Tongue (tissue), 1 donor: ENCODE measurements at regions not wholly inside any gene's neighbourhood (a gene's known extent, or its start where the extent isn't known, plus 50 kb on each side); places are given as distances from the start of the nearest gene placed in this dataset.
A peak's percentile ranks its signal among the peaks of the same experiment; 100 is the strongest.

Experiments
- DNase-seq: peaks from one replicate; pipeline ENCODE4 v3.0.0-alpha.2; 2015

DNA sequence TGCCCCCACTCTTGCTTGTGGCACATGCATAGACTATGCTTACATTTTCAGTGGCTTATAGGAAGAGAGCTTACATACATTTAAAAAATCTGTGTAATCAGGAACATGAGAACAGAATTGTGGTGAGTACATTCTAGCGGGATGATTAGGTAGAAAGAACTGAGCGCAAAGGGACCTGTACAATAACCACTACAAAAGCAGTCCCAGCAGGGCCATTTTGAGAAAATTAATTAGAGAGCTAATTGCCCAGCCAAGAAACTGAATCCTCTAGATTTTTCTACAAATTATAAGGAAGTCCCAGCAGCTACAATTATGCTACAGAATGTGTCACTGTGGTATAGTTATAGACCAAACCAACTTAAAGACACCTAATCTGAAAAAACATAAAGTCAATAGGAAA is 105.6 kb upstream of the TNFAIP3 start:
- DNase-seq, result no peak

- DNase-seq, result no peak
These were observed 104.6 kb upstream of the TNFAIP3 start for GRCh38 chr6:137762168-137763090.

GRCh38 chr6:137763436-137763835 is 103.6 kb upstream of the TNFAIP3 start:
- no peak for DNase-seq

DNA sequence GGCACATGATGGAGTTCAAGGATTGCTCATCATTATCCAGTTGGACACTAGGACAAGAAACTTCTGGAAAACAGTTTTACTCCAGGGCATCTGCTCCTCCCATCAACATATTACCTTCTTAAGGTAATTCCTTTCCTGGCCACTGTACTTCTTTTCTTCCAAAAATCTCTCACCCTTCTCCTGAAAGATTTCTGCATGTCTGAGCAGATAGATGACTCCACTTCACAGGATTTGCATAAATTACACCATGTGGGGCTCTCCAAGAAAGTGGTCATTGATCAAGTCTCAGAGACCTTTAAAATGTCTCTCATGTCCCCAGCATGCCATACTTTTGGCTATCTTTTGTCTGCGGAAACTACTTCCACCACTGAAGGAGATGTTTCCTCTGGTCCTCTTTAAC is 103.2 kb upstream of the TNFAIP3 start:
- no peak for DNase-seq

- no peak for DNase-seq
These were observed 102.6 kb upstream of the TNFAIP3 start for GRCh38 chr6:137764464-137764863.

- DNase-seq, result no peak
These were observed 102.0 kb upstream of the TNFAIP3 start for GRCh38 chr6:137765059-137765458.

DNA sequence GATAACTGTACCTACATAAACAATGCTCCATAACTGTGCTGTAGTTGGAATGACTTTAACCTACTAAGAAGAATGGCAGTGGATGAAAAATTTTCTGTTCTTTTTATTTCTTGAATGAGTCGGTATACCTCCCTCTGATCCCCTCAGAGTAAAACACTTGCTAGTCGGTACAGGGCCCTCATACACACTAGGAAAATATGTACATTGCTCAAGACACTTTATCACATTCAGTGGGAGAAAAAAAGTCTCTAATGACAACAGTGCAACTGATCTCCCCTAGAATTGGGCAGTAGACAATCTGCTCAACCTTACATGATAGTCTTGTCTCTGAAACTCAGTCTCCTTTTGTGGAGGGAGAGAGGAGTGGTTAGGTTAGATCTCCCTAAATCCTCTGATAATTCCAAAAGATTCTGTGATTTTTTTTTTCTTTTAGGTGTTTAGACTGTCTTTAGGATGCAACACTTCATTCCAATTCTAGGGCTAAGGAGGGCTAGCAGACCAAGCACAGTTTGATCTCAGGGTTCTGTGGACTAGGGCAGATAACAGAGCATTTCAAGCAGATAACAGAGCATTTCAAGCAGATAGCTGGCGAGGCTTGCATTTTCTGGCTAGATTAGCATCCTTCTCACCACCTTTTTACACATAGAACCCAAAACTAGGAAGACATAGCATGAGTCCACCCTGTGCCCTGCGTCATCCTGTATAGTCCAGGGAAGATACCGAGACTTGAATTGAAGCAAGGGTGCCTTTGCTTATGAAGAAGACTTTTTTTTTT is 100.3 kb upstream of the TNFAIP3 start:
- DNase-seq, result no peak

GRCh38 chr6:137767465-137767864 is 99.6 kb upstream of the TNFAIP3 start:
- no peak for DNase-seq

GRCh38 chr6:137767911-137768690 is 99.0 kb upstream of the TNFAIP3 start:
- DNase-seq, result no peak

DNA sequence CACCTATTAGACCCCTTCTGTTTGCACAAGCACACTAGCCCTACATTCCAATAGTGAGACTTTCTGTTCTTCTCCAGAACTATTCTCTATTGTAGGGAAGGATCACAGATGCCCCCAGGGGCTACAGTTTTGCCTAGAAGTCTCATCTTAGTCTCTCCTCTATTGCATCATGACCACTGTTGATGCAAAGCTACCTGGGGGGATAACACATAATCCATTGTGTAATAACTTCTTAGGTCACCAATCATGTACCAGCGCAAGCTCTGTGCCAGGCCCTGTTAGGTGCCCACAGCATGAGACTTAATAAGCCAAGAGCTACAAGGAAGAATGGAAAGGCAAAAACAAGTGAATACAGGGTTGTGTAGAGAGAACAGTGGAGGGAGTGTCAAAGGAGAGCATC is 98.1 kb upstream of the TNFAIP3 start:
- DNase-seq, result no peak

- DNase-seq, result no peak
These were observed 97.2 kb upstream of the TNFAIP3 start for GRCh38 chr6:137769797-137770362.

DNA sequence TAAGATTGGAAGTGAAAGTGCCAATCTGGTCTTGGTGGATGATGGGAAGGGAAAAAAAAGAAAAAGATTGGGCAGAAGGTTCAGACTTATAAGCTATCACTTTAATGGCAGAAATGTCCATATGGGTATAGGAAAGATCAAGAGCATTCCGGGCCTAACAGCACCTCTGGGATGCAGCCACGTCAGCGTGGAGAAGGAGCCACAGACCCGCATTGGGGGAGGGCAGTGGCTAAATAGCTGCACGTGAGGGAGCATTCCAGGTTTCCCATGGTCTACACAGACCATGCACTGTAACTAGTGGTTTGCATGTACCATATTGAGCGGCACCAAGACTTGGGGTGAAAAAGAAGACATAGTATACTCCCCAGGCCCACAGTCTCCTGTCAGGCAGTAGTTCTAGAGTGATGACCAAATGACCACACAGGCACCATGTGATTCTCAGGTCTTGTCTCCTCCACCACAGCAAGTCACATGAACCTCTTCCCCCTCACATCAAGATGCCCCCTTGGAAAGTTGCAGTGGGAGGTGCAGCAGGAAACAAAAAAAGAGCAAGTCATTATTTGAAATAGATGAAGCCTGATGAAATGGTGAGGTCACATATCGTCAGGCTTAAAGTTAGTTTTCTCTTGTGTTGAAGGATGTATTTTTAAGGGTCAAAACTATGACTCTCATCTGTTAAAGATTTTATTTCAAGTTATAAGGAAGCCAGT is 94.4 kb upstream of the TNFAIP3 start:
- no peak for DNase-seq

DNA sequence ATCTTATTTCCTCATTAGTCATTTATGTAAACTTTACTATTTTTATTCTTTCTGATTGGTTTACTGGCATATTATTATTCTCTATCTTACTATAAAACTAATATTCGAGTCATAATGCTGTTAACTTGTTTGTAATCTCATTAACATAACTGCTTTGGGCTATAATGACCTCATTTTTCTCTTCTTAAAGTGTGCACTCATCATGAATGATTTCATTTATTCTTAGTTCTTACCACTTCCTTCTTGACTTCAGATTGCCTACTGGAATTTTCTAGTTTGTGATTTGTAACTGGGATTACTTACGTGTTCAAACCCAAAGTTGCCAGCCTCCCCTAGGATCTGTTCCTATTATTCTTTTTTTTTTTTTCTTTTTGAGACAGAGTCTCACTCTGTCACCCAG is 91.8 kb upstream of the TNFAIP3 start:
- DNase-seq, result no peak

DNA sequence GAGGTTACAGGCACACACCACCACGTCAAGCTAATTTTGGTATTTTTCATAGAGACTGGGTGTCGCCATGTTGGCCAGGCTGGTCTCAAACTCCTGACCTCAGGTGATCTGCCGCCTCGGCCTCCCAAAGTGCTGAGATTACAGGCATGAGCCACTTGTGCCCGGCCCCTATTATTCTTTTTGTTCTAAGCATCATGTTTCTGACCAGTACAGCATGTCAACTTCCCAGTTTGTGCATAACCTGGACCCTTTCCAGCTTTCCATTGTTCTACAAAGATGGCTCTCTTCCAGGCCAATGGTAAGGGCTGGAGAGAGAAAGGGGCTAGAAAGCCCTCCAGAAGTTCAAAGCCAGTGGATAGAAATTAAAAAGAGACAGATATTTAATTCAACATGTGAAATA is 91.3 kb upstream of the TNFAIP3 start:
- peak; percentile 19 for DNase-seq

- DNase-seq, result no peak
These were observed 90.8 kb upstream of the TNFAIP3 start for GRCh38 chr6:137776256-137776655.

DNA sequence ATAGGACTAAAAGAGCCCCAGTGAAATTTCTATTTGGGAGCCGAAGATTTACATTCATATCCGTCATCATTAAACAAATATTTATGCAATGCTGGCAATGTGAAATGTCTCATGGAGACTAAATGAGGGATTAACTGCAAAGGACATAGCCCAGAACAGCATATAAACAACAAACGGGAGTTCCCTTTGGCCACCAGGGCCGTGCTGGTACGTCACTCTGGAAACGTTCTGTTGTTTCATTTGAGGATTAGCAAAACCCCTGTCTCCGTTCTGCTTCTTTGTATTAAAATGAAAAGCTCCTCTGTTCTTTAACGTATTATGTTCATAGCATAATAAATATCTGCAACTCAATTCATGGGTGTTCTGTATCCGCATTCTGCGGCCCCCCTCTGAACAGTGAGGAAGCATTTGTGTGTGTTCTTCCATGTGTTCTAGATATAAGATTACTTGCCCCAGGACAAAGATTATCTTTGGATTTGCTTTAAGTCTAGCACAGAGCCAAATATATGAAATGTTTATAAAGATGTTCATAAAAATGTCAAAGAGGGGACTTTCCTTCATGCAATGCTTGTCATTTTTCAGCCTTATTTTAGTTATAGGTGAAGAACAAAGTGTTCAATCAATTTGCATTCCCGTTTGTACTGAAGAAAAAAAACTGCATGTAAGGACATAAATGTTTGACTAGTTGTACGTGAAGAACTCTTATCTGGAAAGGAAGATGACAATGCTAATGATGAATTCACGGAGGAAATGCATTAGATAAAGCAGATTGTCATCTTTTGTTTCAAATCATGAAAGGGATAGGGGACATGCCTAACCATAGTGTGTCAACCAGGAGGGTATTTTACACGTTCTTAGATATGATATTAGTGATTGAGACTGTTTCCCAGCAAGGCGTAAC is 90.0 kb upstream of the TNFAIP3 start:
- DNase-seq, result peak; percentile 83

DNA sequence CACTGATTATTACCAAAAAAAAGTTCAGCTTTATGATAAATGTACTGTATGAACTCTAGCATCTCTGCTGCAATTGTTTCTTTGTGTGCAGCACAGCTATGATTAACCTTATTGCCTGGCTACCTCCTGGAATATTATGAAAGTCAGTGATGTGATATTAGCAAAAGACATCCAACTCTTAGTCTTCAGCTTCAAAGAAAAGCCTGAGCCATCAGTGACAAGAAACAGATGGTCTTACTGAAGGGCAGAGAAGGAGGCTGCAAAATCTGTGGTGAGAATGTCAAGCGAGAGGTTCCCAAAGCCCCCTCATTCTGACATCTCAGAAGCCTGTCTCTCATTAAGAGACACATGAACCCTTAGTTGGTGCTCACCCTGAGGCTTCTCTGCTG is 89.4 kb upstream of the TNFAIP3 start:
- DNase-seq, result peak; percentile 18

- DNase-seq, result no peak
These were observed 87.1 kb upstream of the TNFAIP3 start for GRCh38 chr6:137779982-137780381.

GRCh38 chr6:137780447-137781034 is 86.5 kb upstream of the TNFAIP3 start:
- DNase-seq, result peak; percentile 46

DNA sequence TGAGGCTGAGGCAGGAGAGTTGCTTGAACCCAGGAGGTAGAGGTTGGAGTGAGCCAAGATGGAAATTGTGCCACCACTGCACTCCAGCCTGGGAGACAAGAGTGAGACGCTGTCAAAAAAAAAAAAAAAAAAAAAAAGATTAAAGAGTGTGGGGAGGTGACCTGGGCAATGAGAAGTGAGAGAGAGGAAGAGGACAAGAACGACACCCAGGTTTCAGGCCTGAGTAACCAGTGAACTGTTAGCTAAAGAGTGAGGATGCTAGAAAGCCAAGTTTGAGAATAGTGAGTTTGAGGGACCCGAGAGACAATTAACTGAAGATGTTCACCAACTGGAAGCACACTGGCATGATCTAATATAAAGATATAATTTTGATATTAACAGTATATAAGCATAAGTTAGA is 85.4 kb upstream of the TNFAIP3 start:
- no peak for DNase-seq
